ENCODE measurements at regions not wholly inside any gene's neighbourhood (a gene's known extent, or its start where the extent isn't known, plus 50 kb on each side); places are given as distances from the start of the nearest gene placed in this dataset.
"Not testable (repeated sequence)": the region's sequence is repeated elsewhere in the genome, so short reads cannot be mapped to it uniquely, and the experiment has no call there.

DNA sequence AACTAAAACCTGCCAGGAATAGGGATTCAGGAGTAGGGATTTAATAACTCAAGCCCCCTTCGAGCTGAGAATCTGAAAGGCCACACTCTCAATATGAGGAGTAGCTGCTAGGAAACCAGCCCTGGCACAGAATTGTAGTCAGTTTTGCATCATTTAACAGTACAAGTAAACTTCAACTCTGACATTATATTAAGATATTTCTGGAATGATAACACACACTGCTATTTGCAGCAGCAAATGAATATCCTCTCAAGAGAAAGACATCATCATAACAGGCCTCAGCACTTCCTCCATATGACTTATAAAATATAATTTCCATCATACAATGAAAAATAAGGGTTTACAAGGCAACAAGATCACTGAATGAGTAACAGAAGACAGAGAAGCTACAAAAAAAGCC is 138.2 kb upstream of the RFX3 start:
- no peak for ATAC-seq
- no peak overlapping the region for H3K27ac Mint-ChIP-seq

DNA sequence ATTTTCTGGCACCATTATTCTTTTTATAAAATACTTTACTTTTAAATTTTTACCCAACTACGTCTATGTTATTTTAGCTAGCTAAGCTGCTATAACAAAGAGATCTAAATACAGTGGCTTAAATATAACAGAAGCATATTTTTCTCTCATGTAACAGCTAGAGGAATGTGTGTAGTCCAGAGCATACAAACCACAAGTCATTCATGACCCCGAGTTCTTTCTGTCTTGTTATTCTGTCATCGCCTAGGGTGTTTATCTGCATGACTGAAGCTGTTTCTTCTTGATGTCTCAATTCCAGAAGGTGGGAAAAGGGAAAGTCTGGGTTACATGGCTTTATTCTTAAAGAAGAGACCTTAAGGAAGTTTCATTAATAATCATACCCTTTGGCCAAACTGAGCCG is 136.9 kb upstream of the RFX3 start:
- H3K27me3 Mint-ChIP-seq, result peaks cover 0 to 9% of the 10 kb centered on the region in 2 donors

More for the DNA sequence above, 138.2 kb upstream of the RFX3 start:
- peaks cover 0 to 9% of the 10 kb centered on the region in 2 donors for H3K27me3 Mint-ChIP-seq
- no peak for DNase-seq (ENCODE audit: low spot score)
- H3K36me3 Mint-ChIP-seq, result no peaks in the 10 kb centered on the region
- no peaks in the 10 kb centered on the region for H3K4me1 Mint-ChIP-seq (ENCODE audit: low read depth in 2 of 2)
- no peak overlapping the region for H3K4me3 Mint-ChIP-seq
- H3K9me3 Mint-ChIP-seq, result no peaks in the 10 kb centered on the region

DNA sequence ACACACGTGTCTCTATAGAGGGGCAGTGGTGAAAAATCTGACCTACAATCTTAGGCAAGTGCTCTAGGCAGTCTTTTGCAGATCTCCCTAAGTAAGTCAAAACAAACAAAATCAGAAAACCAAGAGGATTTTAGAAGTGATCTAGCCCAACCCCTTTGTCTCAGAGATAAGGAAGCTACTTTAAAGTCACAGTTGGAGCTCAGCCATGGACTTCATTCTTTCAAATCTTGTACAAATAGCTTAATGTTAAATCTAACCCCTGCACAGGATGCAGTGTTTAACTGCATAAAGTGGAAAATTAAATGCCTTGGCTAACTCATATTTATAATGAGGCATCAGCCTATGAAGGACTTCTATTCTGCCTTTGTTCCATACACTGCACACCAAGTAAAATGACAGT is 135.1 kb upstream of the RFX3 start:
- peaks cover 0 to 13% of the 10 kb centered on the region in 2 donors for H3K27me3 Mint-ChIP-seq
- no peak overlapping the region for H3K4me3 Mint-ChIP-seq
- H3K9me3 Mint-ChIP-seq, result no peaks in the 10 kb centered on the region
- DNase-seq (ENCODE audit: low spot score), result no peak
- H3K4me1 Mint-ChIP-seq (ENCODE audit: low read depth in 2 of 2), result no peaks in the 10 kb centered on the region
- no peak overlapping the region for H3K27ac Mint-ChIP-seq
- ATAC-seq, result no peak
- H3K36me3 Mint-ChIP-seq, result no peaks in the 10 kb centered on the region

More for the DNA sequence above, 136.9 kb upstream of the RFX3 start:
- DNase-seq (ENCODE audit: low spot score) (no peak), ATAC-seq (no peak)
- Mint-ChIP-seq H3K27ac (no peak overlapping the region), H3K4me3 (no peak overlapping the region), H3K4me1 (ENCODE audit: low read depth in 2 of 2) (no peaks in the 10 kb centered on the region), H3K36me3 (no peaks in the 10 kb centered on the region), H3K9me3 (no peaks in the 10 kb centered on the region)

DNA sequence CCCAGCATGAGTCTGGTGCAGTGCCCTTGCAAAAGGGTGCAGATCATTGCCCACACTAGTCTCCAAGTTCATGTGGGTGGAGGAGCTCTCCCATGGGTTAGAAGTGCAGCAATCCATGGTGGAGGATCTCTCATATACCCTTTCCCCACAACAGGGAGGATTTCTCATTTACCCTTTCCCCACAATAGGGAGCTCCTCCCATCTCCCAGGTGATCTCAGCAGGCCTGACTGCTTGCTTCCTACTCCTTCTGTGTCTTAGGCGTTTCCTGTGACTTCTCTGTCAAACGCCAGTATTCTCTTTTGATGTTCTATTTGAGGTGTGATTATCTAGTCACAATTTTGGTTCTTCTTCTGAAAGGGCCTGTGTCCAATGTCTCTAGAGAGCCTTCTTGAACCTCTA is 133.8 kb upstream of the RFX3 start:
- Mint-ChIP-seq H3K4me1 (ENCODE audit: low read depth in 2 of 2) (no peaks in the 10 kb centered on the region), H3K4me3 (no peak overlapping the region), H3K9me3 (no peaks in the 10 kb centered on the region), H3K36me3 (no peaks in the 10 kb centered on the region), H3K27ac (no peak overlapping the region), H3K27me3 (peaks cover 0 to 13% of the 10 kb centered on the region in 2 donors)
- DNase-seq (ENCODE audit: low spot score), result no peak
- ATAC-seq, result no peak

DNA sequence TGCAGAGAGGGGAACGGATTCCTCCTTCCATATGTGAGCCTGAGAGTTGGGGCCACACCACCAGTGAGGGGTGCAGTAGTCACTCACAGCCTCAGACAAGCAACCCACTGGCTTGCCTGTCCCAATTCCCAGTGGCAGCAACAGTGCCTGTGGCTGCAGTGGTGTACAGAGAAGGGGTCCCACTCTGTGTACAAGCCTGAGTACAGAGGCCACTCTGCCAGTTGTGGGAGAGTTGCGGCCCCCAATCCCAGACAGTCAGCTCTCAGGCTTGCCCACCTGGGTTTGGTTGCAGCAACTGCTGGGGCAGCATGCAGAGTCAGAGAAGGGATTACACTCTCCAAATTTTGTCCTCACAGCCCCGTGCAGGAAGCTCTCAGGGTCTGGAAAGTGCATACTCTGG is 133.2 kb upstream of the RFX3 start:
- DNase-seq (ENCODE audit: low spot score) (no peak), ATAC-seq (no peak)
- H3K9me3 Mint-ChIP-seq, result no peaks in the 10 kb centered on the region
- no peaks in the 10 kb centered on the region for H3K36me3 Mint-ChIP-seq
- H3K27ac Mint-ChIP-seq, result no peak overlapping the region
- H3K4me1 Mint-ChIP-seq (ENCODE audit: low read depth in 2 of 2), result no peaks in the 10 kb centered on the region
- no peak overlapping the region for H3K4me3 Mint-ChIP-seq
- peaks cover 0 to 13% of the 10 kb centered on the region in 2 donors for H3K27me3 Mint-ChIP-seq

DNA sequence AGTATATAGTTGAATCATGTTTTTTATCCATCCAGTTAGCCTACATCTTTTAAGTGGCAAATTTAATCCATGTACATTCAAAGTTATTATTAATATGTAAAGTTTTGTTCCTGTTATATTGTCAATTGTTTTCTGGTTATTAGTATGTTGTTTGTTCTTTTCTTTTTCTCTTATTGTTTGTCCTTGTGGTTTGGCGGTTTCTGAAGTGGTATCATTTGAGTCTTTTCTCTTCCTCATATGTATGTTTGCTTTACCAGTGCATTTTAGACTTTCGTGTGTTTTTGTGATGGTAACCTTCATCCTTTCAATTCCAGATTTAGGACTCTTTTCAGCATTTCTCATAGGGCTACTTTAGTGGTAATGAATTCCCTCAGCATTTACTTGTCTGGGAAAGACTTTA is 130.4 kb upstream of the RFX3 start:
- Mint-ChIP-seq H3K4me3 (no peak overlapping the region), H3K27ac (no peak overlapping the region)

DNA sequence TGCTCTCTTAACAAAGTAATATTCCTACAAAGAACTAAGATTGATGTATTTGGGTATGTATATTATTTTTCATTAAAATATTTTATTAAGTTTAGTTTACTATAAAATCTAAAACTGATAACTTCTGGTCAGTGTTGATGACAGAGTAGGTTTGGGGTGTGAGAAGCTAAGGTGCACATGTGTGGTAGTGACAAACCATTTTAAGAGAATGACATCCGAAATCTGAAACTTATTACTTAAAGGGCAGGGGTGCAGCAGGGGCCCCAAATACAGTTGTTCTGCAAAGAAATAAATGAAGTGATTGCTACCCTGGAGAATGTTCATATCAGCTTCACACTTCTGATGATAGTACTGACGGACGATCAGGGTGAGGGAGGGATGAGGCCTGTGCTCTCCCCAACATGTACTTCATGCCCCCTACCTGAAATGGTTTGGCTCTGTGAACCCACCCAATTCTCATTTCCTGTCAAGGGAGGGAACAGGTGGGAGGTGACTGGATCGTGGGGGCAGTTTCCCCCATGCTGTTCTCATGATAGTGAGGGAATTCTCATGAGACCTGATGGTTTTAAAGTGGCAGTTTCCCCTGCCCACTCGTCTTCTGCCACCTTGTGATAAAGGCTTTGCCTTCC is 125.3 kb upstream of the RFX3 start:
- no peaks in the 10 kb centered on the region for H3K4me1 Mint-ChIP-seq (ENCODE audit: low read depth in 2 of 2)
- no peak overlapping the region for H3K27ac Mint-ChIP-seq
- H3K36me3 Mint-ChIP-seq, result no peaks in the 10 kb centered on the region
- no peak overlapping the region for H3K4me3 Mint-ChIP-seq
- H3K9me3 Mint-ChIP-seq, result no peaks in the 10 kb centered on the region
- ATAC-seq (peak in 1 of 2 donors; percentile 32), DNase-seq (ENCODE audit: low spot score) (no peak)
- no peaks in the 10 kb centered on the region for H3K27me3 Mint-ChIP-seq

More for the DNA sequence above, 130.4 kb upstream of the RFX3 start:
- Mint-ChIP-seq H3K4me1 (ENCODE audit: low read depth in 2 of 2) (no peaks in the 10 kb centered on the region), H3K9me3 (no peaks in the 10 kb centered on the region), H3K27me3 (peaks cover 0 to 4% of the 10 kb centered on the region in 2 donors), H3K36me3 (no peaks in the 10 kb centered on the region)
- DNase-seq (ENCODE audit: low spot score) (no peak), ATAC-seq (no peak)

DNA sequence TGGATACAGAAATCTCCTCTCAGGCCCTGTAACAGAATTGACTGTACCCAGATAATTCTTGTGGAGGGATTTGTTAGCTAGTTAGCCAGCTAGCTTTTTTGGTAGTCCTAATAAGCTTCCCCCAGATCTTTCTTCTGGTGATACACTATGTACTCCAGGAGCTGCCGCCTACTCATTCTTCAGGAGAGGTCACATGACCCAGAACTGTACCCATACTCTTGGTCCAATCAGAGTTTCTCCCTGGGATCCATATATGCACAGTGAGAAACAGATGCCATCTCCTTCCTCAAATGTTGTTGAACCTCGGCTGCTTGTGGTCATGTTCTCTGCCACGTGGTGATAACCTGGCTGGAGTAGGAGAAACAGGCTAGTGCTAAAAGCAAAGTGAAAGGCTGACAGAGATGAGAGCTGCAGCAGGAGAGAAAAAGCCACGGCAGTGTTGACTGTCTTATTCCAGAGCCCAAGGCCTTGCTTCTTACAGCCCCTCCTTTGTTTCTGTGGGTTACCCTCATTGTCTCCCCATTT is 123.0 kb upstream of the RFX3 start:
- Mint-ChIP-seq H3K36me3 (no peaks in the 10 kb centered on the region), H3K27me3 (no peaks in the 10 kb centered on the region)

GRCh38 chr9:3648266-3648665 is 122.5 kb upstream of the RFX3 start:
- no peaks in the 10 kb centered on the region for H3K4me1 Mint-ChIP-seq (ENCODE audit: low read depth in 2 of 2)
- H3K9me3 Mint-ChIP-seq, result no peaks in the 10 kb centered on the region
- no peak for ATAC-seq
- H3K27me3 Mint-ChIP-seq, result no peaks in the 10 kb centered on the region
- DNase-seq (ENCODE audit: low spot score), result no peak
- no peak overlapping the region for H3K4me3 Mint-ChIP-seq
- H3K27ac Mint-ChIP-seq, result no peak overlapping the region
- no peaks in the 10 kb centered on the region for H3K36me3 Mint-ChIP-seq

More for the DNA sequence above, 123.0 kb upstream of the RFX3 start:
- H3K27ac Mint-ChIP-seq, result no peak overlapping the region
- DNase-seq (ENCODE audit: low spot score), result no peak
- H3K9me3 Mint-ChIP-seq, result no peaks in the 10 kb centered on the region
- no peak overlapping the region for H3K4me3 Mint-ChIP-seq
- H3K4me1 Mint-ChIP-seq (ENCODE audit: low read depth in 2 of 2), result no peaks in the 10 kb centered on the region
- ATAC-seq, result no peak

- H3K36me3 Mint-ChIP-seq, result no peaks in the 10 kb centered on the region
- H3K9me3 Mint-ChIP-seq, result no peaks in the 10 kb centered on the region
- H3K4me3 Mint-ChIP-seq, result no peak overlapping the region
- ATAC-seq (no peak), DNase-seq (ENCODE audit: low spot score) (no peak)
- H3K27ac Mint-ChIP-seq, result no peak overlapping the region
- no peaks in the 10 kb centered on the region for H3K27me3 Mint-ChIP-seq
- no peaks in the 10 kb centered on the region for H3K4me1 Mint-ChIP-seq (ENCODE audit: low read depth in 2 of 2)
Measured at GRCh38 chr9:3647652-3648051, 121.9 kb upstream of the RFX3 start.

GRCh38 chr9:3646226-3646625 is 120.4 kb upstream of the RFX3 start:
- DNase-seq (ENCODE audit: low spot score) (no peak), ATAC-seq (no peak)
- H3K27ac Mint-ChIP-seq, result no peak overlapping the region
- no peaks in the 10 kb centered on the region for H3K27me3 Mint-ChIP-seq
- H3K36me3 Mint-ChIP-seq, result no peaks in the 10 kb centered on the region
- no peak overlapping the region for H3K4me3 Mint-ChIP-seq
- H3K9me3 Mint-ChIP-seq, result no peaks in the 10 kb centered on the region
- no peaks in the 10 kb centered on the region for H3K4me1 Mint-ChIP-seq (ENCODE audit: low read depth in 2 of 2)

- H3K27ac Mint-ChIP-seq; ATAC-seq; H3K4me3 Mint-ChIP-seq; DNase-seq (ENCODE audit: low spot score); H3K9me3 Mint-ChIP-seq; H3K27me3 Mint-ChIP-seq; H3K4me1 Mint-ChIP-seq (ENCODE audit: low read depth in 2 of 2); H3K36me3 Mint-ChIP-seq: not testable (repeated sequence)
Measured at GRCh38 chr9:3642075-3642474, 116.3 kb upstream of the RFX3 start.

GRCh38 chr9:3629495-3629894 is 103.7 kb upstream of the RFX3 start:
- Mint-ChIP-seq H3K27me3 (no peaks in the 10 kb centered on the region), H3K4me3 (no peak overlapping the region), H3K9me3 (no peaks in the 10 kb centered on the region), H3K36me3 (peaks cover 12% of the 10 kb centered on the region), H3K27ac (no peak overlapping the region), H3K4me1 (ENCODE audit: low read depth in 2 of 2) (no peaks in the 10 kb centered on the region)
- DNase-seq (ENCODE audit: low spot score) (no peak), ATAC-seq (no peak)

GRCh38 chr9:3628239-3628638 is 102.4 kb upstream of the RFX3 start:
- Mint-ChIP-seq H3K36me3 (peaks cover 12% of the 10 kb centered on the region), H3K4me1 (ENCODE audit: low read depth in 2 of 2) (no peaks in the 10 kb centered on the region), H3K9me3 (no peaks in the 10 kb centered on the region), H3K27me3 (no peaks in the 10 kb centered on the region), H3K27ac (no peak overlapping the region), H3K4me3 (no peak overlapping the region)
- DNase-seq (ENCODE audit: low spot score) (no peak), ATAC-seq (no peak)

GRCh38 chr9:3608011-3608410 is 82.2 kb upstream of the RFX3 start:
- no peak for DNase-seq (ENCODE audit: low spot score)
- no peak overlapping the region for H3K4me3 Mint-ChIP-seq
- H3K4me1 Mint-ChIP-seq (ENCODE audit: low read depth in 2 of 2), result no peaks in the 10 kb centered on the region
- no peaks in the 10 kb centered on the region for H3K36me3 Mint-ChIP-seq
- H3K27ac Mint-ChIP-seq, result no peak overlapping the region
- H3K9me3 Mint-ChIP-seq, result no peaks in the 10 kb centered on the region
- ATAC-seq, result no peak
- H3K27me3 Mint-ChIP-seq, result peaks cover 0 to 5% of the 10 kb centered on the region in 2 donors
